Spinal cord (tissue), 9 donors: ENCODE measurements at regions not wholly inside any gene's neighbourhood (a gene's known extent, or its start where the extent isn't known, plus 50 kb on each side); places are given as distances from the start of the nearest gene placed in this dataset.
"Not testable (repeated sequence)": the region's sequence is repeated elsewhere in the genome, so short reads cannot be mapped to it uniquely, and the experiment has no call there.

Experiments
- DNase-seq, 6 donors: peaks; one replicate each; pipeline versions ENCODE4 v3.0.0 to v3.0.0-alpha.2; 2013 to 2015; ENCODE audit warnings: low spot score in 6 of 6, low read depth in 4 of 6
- H3K27ac ChIP-seq: one replicate; pipeline ENCODE4 v1.5.1; 2013; ENCODE audit warnings: low read depth, low read length, control low read depth
- H3K27me3 ChIP-seq: one replicate; pipeline ENCODE4 v1.6.1; 2013; ENCODE audit warnings: low read length; ENCODE audit not compliant: control insufficient read depth, insufficient read depth
- H3K36me3 ChIP-seq: one replicate; pipeline ENCODE4 v1.6.1; 2013; ENCODE audit warnings: low read length; ENCODE audit not compliant: control insufficient read depth, insufficient read depth
- H3K4me1 ChIP-seq: one replicate; pipeline ENCODE4 v1.6.1; 2013; ENCODE audit warnings: low read length; ENCODE audit not compliant: control insufficient read depth, insufficient read depth
- H3K4me3 ChIP-seq: one replicate; pipeline ENCODE4 v1.5.1; 2013; ENCODE audit warnings: low read depth, low read length, control low read depth
- H3K9me3 ChIP-seq: one replicate; pipeline ENCODE4 v1.6.1; 2013; ENCODE audit warnings: low read length; ENCODE audit not compliant: control insufficient read depth, insufficient read depth
- WGBS: methylation state at CpG from one replicate; pipeline ENCODE4 v1.1.5; 2013; ENCODE audit warnings: missing lambda C conversion rate; ENCODE audit not compliant: insufficient coverage; 5-methylcytosine and 5-hydroxymethylcytosine counted together
- donor health status: healthy.

DNA sequence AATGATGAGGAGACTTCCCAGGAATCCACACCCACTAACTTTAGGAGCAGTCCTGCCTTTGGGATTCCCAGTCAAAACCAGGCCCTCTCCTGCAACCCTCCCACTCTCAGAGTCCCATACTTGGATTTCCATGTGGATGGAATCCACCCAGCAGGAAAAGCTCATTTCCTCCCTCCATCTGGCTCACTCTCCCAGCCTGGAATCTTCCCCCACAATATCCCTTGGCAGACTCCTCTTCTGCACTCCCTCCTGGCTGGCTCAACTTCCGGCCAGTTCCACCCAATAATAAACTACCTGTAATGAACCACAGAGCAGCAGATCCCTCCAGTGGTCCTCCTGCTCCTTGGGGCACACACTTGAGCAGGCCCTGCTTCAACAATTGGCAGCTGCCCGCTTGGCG, 102.8 kb upstream of the EGLN3 start:
- no peaks in the 10 kb centered on the region for H3K36me3 ChIP-seq
- no peak overlapping the region for H3K27ac ChIP-seq
- 79% methylated on average over 3 of the region's 3 CpGs for WGBS

DNA sequence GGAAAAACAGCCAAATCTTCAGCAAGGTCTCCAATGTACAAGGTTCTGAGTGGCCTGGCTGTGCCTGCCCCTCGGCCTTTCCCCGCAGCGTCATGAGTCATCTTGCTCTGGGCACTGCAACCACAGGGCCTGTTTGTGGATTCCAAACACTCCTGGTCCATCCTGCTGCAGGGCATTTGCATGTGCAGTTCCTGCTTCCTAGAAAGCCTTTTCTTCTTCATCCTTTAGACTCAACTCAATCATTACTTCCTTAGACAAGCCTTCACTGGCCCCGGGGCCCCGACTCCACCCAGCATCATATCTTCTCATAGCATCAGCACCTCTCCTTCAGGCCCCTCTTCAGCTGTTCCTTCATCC, 101.8 kb upstream of the EGLN3 start:
- H3K27me3 ChIP-seq = no peaks in the 10 kb centered on the region
- H3K4me1 ChIP-seq = no peaks in the 10 kb centered on the region
- no peaks in the 10 kb centered on the region for H3K9me3 ChIP-seq
- H3K27ac ChIP-seq = no peak overlapping the region
- DNase-seq = no peak
- WGBS = 84% methylated on average over 3 of the region's 5 CpGs
- H3K4me3 ChIP-seq = no peak overlapping the region
- no peaks in the 10 kb centered on the region for H3K36me3 ChIP-seq

More for the DNA sequence above, 102.8 kb upstream of the EGLN3 start:
- no peaks in the 10 kb centered on the region for H3K27me3 ChIP-seq
- no peaks in the 10 kb centered on the region for H3K9me3 ChIP-seq
- peak in 1 of 6 donors; percentile 44 for DNase-seq
- no peak overlapping the region for H3K4me3 ChIP-seq
- H3K4me1 ChIP-seq = no peaks in the 10 kb centered on the region

DNA sequence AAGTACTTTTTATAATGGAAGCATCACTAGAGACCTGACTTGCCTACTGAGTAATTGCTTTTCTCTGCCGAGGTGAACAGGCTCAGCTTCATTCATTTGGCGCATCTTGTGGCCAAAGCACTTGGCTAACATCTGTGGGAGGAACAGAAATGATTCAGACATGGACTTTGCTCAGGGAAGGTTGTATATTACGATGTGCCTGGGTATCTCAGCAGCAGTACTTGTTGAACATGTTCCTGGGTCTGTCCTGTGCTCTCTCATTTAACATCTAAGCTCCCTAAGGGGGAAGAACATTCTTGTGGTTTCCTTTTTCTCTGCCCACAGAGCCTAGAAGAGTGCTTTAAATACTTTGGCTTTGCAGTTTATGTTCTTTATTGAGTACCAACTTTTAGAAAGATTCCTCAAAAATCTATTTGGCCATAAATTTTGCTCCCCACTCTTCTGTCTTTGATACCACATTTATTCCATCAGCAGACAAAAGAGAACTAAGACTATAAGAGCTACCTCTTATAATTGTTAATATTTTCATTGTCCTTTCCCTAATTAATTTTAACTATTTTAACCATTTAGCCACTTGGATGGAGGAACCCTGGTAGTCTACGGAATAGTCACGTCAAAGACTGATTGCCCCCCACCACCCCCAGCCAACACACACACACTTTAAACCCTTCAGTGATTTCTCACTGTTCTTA, 101.2 kb upstream of the EGLN3 start:
- Histone ChIP-seq H3K36me3 (no peaks in the 10 kb centered on the region), H3K4me3 (no peak overlapping the region), H3K9me3 (no peaks in the 10 kb centered on the region), H3K27ac (no peak overlapping the region), H3K27me3 (no peaks in the 10 kb centered on the region), H3K4me1 (no peaks in the 10 kb centered on the region)
- 94% methylated on average over 5 of the region's 5 CpGs for WGBS
- no peak for DNase-seq

DNA sequence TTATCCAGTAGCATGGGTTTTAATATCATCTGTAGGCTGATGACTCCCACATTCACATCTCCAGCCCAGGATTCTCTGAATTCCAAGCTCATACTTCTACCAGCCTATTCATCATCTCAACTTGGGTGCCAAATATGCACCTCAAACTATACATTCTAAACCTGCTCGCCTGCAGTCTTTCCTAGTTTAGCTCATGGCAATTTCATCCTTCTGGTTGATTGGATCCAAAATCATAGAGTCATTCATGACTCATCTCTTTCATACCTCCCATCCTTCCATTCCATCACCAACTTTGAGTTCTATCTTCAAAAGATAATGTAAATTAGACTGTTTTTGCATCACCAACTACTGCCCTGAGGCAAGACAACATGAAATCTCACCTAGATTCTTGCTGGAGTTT, 99.7 kb upstream of the EGLN3 start:
- 90% methylated on average over 1 of the region's 1 CpG for WGBS
- Histone ChIP-seq H3K27me3 (no peaks in the 10 kb centered on the region), H3K9me3 (no peaks in the 10 kb centered on the region), H3K4me3 (no peak overlapping the region), H3K27ac (no peak overlapping the region), H3K36me3 (no peaks in the 10 kb centered on the region), H3K4me1 (no peaks in the 10 kb centered on the region)
- DNase-seq = no peak

DNA sequence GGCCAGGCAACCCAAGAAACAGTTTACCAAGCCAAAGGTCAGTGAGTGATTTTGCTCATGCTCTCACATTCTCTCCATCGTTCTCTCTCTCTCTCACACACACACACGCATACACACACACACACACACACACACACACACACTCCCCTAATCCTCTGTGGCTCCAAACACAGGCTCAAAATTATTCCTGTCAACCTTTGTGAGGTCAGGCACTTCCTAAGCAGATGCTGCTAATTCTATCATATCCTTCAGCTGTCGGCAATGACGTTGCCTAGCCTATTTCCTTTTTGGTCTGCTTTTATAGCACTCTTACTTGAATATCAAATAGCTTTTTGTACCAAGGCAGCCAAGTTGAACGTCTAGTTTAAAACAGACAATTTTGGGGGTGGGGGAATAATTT, 98.9 kb upstream of the EGLN3 start:
- DNase-seq = peak in 1 of 6 donors; percentile 9
- H3K4me1 ChIP-seq = no peaks in the 10 kb centered on the region
- H3K27me3 ChIP-seq = no peaks in the 10 kb centered on the region
- H3K4me3 ChIP-seq = no peak overlapping the region
- WGBS = 72% methylated on average over 3 of the region's 5 CpGs
- H3K27ac ChIP-seq = no peak overlapping the region
- H3K9me3 ChIP-seq = no peaks in the 10 kb centered on the region
- H3K36me3 ChIP-seq = no peaks in the 10 kb centered on the region

DNA sequence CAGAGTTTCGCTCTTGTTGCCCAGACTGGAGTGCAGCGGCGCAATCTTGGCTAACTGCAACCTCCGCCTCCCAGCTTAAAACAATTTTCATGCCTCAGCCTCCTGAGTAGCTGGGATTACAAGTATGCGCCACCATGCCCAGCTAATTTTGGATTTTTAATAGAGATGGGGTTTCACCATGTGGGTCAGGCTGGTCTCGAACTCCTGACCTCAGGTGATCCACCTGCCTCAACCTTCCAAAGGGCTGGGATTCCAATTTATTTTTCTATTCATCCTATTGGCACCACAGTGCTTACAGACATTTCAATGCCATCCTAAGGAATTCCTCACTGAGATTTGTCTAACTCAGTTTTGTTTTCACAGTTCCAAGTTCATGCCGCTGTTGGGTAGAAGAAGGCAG, 98.3 kb upstream of the EGLN3 start:
- H3K36me3 ChIP-seq, H3K9me3 ChIP-seq, H3K27ac ChIP-seq, H3K4me3 ChIP-seq, H3K4me1 ChIP-seq, H3K27me3 ChIP-seq, DNase-seq: not testable (repeated sequence)
- no CpG with 5 or more reads among the region's 7 CpGs for WGBS

DNA sequence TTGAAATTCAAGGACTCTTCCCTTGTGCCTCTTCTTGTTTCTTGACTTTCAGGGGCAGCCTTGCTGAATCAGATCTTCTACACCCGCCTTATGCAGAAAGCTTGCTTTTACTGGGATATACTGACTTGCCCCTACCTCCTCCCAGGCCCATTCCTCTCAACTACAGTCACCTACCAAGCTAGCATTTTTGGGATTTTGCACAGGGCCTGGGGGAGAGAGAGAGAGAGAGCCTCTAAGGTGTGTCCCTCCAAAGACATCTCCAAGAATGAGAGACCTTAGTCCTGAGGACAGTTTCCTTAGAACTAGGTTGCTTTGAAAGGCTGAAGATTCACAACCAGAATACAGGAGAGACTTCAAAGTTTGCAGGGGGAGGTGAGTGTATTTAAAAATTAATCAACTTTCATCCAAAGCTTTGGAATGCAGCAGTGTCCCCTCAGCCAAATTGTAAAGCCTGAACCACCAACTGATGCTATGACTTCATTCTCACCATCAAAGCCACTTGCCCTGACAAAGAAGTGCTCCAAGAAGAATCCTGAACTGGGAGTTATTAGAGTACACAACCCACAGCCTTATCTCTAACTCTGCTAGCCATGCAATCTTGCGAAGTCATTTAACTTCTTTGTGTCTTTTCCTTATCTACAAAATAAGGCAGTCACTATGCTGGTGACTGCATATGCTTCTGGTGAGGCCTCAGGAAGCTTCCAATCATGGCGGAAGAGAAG, 96.1 kb upstream of the EGLN3 start:
- Histone ChIP-seq H3K4me1 (no peaks in the 10 kb centered on the region), H3K27ac (no peak overlapping the region), H3K4me3 (no peak overlapping the region), H3K27me3 (no peaks in the 10 kb centered on the region), H3K36me3 (no peaks in the 10 kb centered on the region), H3K9me3 (no peaks in the 10 kb centered on the region)
- WGBS = no CpG with 5 or more reads among the region's 3 CpGs
- DNase-seq = no peak

DNA sequence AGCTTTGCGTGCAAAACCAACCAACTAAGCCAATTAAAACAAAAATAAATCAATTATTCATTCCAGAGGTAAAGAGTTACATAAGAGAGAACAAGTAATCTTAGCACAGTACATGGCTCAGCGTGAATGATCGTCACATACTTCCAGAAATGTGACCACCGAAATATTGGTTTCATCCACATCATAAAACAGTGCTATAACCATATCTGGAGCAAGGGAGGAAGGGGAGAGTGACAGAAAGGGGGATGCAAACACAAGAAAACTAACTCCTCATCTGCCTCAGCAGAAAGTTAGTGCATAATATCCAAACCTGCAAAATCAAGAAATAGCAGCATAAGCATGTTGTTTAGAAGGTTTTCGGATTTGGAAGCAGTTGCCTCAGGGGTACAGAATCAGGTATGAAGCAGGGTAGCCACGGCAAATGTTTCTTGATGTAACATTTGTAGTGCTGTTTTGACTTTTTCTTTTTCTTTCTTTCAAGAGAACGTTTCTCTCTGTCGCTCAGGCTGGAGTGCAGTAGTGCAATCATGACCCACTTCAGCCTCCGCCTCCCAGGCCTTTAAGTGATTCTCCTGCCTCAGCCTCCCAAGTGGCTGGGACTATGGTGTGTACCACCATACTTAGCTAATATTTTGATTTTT, 93.9 kb upstream of the EGLN3 start:
- no peaks in the 10 kb centered on the region for H3K4me1 ChIP-seq
- H3K27me3 ChIP-seq = no peaks in the 10 kb centered on the region
- no peak overlapping the region for H3K27ac ChIP-seq
- H3K9me3 ChIP-seq = no peaks in the 10 kb centered on the region
- no peak overlapping the region for H3K4me3 ChIP-seq
- no peak for DNase-seq
- no peaks in the 10 kb centered on the region for H3K36me3 ChIP-seq
- no CpG with 5 or more reads among the region's 9 CpGs for WGBS

DNA sequence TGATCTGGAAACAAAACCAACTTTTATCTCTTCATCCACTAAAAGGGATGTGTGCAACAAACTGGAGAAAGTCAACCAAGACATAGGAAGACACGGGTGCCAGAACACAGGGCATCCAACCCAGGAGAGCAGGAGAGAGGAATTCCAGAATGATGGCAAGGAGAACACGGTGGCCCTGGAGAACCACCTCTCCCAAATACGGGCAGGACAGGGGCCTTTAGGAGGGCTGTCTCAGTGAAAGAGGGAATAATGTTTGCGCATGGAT, 93.4 kb upstream of the EGLN3 start:
- no peak overlapping the region for H3K4me3 ChIP-seq
- H3K27ac ChIP-seq = no peak overlapping the region
- no peak for DNase-seq
- H3K36me3 ChIP-seq = no peaks in the 10 kb centered on the region
- no peaks in the 10 kb centered on the region for H3K27me3 ChIP-seq
- 100% methylated on average over 1 of the region's 4 CpGs for WGBS
- no peaks in the 10 kb centered on the region for H3K9me3 ChIP-seq
- no peaks in the 10 kb centered on the region for H3K4me1 ChIP-seq
